GM10847 (cell line): ENCODE measurements at regions not wholly inside any gene's neighbourhood (a gene's known extent, or its start where the extent isn't known, plus 50 kb on each side); places are given as distances from the start of the nearest gene placed in this dataset.

Experiments used
- POLR2A ChIP-seq: IDR thresholded peaks from 2 replicates; pipeline ENCODE4 v1.6.1; 2011; ENCODE audit not compliant: insufficient read length; ENCODE audit errors: extremely low read depth

DNA sequence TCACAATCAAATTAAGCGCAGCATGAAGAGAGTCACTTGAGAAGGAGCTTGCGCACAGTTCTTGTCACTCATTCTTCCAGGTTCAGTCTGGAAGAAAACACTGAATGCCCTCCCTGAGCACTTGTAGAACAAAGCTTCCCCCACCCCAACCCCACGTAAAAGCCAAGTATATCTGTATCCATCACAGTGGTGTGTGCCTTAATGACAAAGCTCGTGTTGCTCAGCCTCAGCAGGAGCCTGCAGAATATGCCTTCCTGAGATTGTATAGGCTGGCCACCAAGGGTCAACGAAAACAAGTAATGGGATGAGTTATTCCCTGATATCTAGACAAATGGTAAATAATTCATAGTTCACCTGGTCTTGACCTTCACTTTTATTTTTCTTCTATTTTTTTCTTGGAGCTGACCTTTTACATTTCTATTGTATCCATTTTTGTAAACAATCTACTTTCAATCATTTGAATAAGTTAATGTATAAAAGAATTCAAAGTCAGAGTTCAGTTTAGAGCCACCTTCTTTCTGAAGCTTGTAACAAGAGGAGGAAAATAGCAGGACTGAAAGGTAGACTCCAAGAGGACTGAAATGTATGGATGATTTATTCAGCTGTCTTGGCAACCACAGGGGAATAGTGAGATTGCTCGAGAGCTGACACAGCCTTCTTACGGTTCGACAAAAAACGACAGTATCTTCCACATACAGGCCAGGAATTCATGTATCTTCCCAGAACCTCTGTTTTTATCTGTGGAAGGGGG, 405.5 kb upstream of the TPM1 start:
- no peak for TF ChIP-seq POLR2A

DNA sequence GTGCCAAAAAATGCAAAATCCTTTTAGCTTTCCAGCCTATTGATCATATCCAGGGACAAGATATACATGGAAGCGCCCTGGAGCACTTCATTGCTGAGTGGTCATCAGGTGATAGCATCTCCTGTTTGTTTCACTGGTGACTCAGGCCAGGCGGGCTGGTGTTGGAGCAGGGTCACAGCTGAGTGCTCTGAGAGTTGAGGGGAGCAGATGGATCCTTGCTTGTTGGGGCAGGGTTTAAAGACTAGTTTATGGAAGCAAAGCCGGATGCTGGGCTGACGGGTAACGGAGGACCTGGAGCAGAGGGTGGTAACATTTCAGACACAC, 405.0 kb upstream of the TPM1 start:
- no peak for TF ChIP-seq POLR2A

DNA sequence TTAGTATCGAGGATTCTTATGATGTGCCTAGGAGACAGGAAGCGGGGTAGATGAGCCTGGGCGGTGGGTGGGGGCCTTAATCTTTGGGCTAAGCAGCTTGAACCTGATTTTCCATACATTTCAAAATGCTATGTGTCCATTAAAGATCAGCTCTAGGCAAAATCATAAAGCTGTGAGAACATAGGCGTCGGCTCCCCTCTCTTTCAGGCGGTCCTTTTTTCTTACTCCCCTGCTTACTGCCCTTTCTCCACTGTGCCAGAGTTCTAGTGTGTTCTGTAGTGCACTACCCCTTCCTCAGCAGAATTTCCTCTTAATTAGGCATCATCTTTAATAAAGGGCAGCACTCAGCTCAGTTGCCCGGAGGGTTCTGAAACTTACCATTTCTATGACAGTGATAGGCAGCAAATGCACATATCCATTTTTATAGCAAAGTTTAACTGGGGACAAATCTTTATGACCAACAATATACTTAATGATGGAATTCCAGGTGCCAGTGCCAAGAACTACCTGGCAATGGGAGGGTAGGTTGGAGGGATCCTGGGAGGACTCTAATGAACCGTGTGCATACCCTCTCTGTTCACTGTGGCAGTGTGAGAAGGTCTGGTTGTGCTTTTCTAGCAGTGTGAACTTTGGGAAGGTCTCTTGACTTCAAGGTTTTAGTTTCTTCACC, 404.5 kb upstream of the TPM1 start:
- TF ChIP-seq POLR2A = no peak

DNA sequence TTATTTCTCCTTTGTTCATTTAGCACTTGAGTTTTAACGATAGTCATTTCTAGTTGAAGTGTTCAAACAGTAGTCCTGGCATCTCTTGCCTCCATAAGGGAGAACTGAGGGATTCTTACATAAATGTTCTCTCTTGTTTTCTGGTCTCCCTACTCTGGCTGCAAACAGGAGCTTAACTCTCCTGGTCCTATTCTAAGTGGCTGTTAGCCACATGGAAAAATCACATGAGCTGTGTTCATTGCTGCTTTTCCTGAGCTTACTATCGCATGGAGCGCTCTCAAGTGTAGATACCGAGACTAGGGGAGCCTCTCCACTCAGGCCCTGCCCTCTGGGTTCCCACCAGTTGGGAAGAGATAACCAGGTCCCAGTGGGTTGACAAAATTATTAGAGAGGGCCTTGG, 403.1 kb upstream of the TPM1 start:
- no peak for TF ChIP-seq POLR2A

DNA sequence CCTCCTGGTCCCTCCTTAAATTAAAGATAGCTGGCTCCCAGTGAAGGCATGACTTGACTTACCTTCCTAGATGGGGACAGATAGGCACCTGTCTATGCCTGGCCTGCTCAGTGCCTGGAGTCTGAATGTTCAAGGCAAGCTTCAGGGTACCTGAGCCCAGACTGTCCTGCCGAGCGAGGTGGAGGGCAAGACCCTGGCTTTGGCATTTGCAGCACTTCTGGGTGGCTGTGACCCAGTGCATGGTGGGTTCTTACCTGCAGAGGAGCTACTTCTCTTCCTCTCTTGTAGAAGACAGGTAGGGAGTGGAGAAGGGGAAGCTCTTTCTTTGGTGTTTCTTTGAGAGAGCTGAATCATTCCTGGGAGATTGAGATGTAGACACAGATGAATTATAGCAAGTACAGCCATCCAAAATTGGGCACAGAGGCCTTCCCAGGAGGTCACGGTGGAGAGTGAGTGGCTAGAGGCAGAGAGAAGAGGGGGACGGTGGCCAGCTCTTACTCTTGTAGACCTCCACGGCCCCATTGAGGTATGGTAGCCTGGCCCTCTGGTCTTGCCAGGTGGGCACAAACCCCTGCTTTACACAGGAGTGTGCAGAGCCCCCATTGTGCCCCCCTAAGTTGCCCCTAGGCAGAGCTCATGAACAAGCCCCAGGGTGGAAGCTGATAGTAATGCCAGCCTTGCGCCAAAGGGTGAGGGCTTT, 402.5 kb upstream of the TPM1 start:
- no peak for TF ChIP-seq POLR2A

DNA sequence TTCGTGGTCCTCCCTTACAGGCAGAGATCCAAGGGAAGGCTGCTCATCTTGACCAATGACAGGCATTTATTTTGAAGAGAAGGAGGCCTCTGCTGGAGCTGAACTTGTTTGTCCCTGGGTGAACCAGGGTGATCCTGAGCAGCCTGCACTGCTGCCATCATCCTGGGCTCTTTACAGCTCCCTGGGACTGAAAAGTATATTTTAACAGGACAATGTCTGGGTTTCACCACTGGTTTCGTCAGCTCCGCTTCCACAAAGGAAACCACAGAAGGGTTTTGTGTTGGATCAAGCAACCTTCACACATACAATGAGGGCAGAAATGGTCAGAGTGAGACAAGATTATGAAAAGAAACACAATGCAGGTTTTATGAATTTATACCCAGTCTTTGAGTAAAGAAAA, 400.7 kb upstream of the TPM1 start:
- TF ChIP-seq POLR2A = no peak

DNA sequence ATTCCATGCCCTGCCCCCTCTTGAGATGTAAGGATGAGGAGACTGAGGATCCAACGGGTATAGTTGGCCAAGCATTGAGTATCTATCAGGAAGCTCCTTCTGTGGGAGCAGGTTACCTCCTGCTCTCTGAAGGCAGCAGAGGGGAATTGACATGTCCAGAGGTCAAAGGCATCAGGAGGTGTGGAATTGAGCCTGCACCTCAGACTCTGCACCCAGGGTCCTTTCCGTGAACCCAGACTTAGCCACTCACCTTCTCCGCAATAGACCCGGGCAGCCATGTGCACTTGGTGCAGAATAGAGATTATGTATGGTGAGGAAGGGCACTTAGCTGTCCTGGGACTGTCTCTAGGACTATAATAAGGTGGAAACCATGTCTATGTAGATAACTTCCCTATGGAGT, 399.0 kb upstream of the TPM1 start:
- no peak for TF ChIP-seq POLR2A

DNA sequence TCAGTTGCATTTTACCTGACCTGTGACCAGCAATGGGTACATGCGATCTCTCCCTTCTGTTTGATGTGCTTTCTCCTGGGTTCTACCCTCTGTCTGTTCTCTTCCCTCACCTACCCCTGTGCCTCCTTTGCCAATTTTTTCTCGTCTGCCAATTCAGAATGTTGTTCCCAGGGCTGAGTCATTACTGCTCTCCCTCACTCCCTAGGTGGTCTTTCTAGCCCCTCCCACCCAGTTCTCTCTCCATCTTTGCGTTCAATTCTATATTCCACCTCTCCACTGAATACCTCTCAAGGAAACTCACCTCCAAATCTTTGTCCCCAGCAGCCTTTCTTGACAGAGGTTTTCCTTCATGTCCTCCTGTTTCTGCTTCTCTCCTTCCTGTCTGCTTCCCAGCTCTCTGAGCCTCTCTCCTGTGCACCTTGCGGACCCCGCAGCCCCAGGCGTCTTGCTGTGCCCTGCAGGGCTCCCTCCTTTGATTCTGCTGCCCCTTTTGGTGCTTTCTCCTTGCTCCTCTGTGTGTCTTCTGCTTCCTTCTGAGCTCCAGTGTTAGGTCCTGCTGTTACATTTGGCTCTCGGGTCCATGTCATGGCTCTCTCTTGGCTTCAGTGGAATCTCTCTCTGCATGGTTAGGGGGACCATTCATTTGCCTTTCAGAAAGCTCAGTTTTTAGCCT, 398.2 kb upstream of the TPM1 start:
- TF ChIP-seq POLR2A = no peak

DNA sequence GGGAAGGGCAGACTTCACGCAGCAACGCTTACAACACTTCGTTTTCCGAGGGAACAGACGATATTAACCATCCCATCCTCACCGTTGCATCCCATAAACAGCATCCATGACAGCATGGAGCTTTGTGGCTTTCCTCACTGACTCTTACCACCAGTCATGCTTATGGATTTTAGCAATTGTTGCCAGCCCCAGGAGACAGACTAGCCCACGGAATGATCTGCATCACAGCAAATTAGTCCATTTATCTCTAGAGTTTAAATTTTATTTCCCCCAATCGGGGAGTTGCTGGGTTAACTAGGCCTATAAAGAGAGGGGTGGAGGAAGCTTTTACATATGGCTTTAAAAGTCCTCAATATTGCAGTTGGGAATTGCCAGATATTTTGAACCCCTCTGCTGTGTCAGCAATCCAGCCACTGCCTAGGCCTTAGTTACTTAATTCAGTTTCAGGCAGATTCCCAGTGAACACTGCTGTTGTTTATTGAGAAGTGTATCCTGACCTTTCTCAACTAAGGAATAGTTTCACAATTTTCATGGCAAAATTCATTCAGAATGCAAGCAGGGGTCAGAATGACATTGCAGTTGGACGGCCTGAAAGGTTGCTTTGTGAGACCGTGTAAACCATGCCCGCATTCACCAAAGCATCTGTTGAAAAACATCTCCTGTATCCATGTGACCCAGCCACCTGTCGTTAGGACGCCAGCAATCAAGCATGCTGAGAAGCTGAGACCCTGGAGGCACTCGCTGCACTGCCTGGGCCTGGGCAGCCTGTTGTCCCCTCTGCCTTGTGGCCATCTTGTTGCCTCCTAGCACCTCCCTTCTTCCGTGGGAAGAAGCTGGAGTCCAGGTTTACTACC, 397.4 kb upstream of the TPM1 start:
- TF ChIP-seq POLR2A = no peak

DNA sequence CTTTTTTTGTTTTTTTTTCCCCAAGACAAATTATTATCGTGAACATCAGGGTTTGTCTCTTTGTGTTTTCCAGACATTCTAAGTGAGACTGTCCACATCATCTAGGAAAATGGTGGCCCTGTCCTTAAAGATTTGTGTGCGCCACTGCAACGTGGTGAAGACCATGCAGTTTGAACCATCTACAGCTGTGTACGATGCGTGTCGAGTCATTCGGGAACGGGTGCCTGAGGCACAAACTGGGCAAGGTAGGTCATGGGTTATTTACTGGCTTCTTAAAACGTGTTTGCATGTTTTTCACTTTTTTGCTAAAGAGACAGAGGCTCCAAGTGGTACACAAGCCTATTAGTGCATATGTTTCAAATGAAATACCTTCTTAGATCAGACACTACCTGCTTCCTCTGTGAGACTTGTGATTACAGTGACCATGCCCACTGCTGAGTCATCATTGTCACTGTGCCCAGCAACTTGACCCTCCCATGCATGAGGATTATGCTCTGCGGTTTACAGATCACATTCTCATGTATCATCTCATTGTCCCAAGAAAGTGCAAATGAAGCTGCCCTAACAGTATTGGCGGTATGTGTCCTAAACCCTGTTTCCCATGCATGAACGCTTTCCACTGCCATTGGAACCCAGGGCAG, 395.2 kb upstream of the TPM1 start:
- TF ChIP-seq POLR2A = no peak

DNA sequence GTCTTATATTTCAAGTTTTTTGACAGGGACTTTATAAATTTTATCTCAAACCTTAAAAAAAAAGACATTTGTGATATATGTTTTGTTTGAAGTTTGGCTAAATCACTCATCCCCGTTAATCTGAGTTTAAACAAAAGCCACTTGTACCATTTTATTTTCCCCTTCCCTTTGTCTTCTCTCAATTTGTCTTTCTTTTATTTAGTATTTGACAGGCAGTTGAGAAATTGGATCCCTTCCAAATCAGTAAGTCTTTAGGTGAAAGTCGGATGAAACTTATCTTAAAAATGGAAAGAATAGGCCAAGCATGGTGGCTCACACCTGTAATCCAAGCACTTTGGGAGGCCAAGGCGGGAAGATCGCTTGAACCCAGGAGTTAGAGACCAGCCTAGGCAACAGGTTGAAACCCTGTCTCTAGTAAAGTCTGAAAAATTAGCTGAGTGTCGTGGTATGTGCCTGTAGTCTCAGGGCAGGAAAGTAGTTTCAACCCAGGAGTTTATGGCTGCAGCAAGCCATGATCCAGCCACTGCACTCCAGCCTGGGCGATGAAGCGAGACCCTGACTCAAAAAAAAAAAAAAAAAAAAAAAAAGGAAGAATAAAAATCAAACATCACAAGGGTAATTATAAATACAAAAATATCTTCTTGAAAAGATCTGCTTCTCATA, 394.6 kb upstream of the TPM1 start:
- no peak for TF ChIP-seq POLR2A

DNA sequence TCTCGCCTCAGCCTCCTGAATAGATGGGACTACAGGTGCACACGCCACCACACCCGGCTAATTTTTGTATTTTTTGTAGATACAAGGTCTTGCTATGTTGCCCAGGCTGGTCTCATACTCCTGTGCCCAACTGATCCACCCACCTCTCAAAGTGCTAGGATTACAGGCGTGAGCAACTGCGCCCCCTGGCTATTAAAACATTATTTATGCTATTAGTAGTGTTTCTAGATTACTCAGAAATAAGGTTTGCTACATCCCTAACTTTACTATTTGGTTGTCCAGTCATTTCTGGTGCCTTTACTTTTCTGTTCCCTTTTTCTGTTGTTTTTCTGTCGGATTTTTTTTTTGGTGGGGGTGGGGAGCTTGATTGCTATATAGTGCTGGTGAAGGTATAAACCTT, 393.6 kb upstream of the TPM1 start:
- TF ChIP-seq POLR2A = no peak

DNA sequence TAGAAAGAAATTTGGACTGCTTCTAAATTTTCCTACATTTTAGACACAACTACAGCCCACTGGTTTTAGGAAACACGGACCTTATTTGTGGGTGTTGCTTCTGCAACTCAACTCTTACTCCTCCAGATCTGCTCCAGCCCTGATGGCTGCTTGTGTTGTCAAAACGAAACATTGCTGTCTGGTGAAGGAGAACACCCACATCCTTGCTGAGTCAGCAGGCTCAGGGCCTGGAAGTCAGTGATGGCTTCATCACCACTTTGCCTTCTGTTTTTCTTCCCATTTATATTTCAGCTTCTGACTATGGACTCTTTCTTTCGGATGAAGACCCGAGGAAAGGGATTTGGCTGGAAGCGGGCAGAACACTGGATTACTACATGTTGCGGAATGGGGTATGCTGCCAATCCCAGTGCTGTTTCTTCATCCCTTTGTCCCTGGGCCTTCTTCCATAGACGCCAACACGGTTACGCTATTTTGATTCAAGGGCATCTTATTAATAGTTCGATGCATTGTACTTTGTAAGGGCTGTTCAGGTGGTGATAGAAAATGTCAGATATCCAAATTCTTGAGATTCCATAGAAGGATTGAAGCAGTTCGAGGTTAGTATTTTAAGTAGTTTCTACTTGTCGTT, 392.6 kb upstream of the TPM1 start:
- TF ChIP-seq POLR2A = no peak

DNA sequence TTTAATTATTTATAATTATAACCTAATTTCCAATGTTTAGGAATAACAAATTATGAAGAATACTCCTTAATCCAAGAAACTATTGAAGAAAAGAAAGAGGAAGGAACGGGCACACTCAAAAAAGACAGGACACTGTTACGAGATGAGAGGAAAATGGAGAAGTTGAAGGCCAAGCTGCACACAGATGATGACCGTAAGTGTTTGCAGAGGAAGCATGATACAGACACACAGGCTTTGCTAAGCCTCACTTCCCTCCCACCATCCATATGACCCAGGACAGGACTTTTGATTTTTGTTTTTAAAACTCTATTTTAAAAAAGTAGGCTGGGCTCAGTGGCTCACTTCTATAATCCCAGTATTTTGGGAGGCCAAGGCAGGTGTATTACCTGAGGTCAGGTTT, 389.4 kb upstream of the TPM1 start:
- TF ChIP-seq POLR2A = no peak
